ENCODE measurements at regions not wholly inside any gene's neighbourhood (a gene's known extent, or its start where the extent isn't known, plus 50 kb on each side); places are given as distances from the start of the nearest gene placed in this dataset.

GRCh38 chr19:28130066-28130511 lies 1082.9 kb downstream of the UQCRFS1 start:
- Histone ChIP-seq H3K36me3 (no peaks in the 10 kb centered on the region), H3K4me3 (no peak overlapping the region), H3K4me1 (ENCODE audit: control insufficient read depth in 1 of 2, low read depth in 2 of 2) (no peaks in the 10 kb centered on the region), H3K27me3 (replicated peaks; ENCODE audit: insufficient read depth) (no peaks in the 10 kb centered on the region), H3K9me3 (no peaks in the 10 kb centered on the region), H3K27ac (no peak overlapping the region)
- DNase-seq (ENCODE audit: low spot score) (no peak), ATAC-seq (ENCODE audit: insufficient number of reproducible peaks, low FRiP score, low read depth) (no peak)
- TF ChIP-seq CTCF (IDR thresholded peaks at IDR 0.05), result no peak

GRCh38 chr19:28128341-28128740 lies 1084.6 kb downstream of the UQCRFS1 start:
- H3K27me3 ChIP-seq (replicated peaks; ENCODE audit: insufficient read depth), result no peaks in the 10 kb centered on the region

GRCh38 chr19:28126135-28126898 lies 1086.6 kb downstream of the UQCRFS1 start:
- no peaks in the 10 kb centered on the region for H3K9me3 ChIP-seq
- DNase-seq (ENCODE audit: low spot score) (no peak), ATAC-seq (ENCODE audit: insufficient number of reproducible peaks, low FRiP score, low read depth) (no peak)
- no peak overlapping the region for H3K4me3 ChIP-seq
- no peaks in the 10 kb centered on the region for H3K4me1 ChIP-seq (ENCODE audit: control insufficient read depth in 1 of 2, low read depth in 2 of 2)
- no peaks in the 10 kb centered on the region for H3K27me3 ChIP-seq (replicated peaks; ENCODE audit: insufficient read depth)
- no peak for TF ChIP-seq CTCF (IDR thresholded peaks at IDR 0.05)
- H3K36me3 ChIP-seq, result no peaks in the 10 kb centered on the region
- H3K27ac ChIP-seq, result no peak overlapping the region

More at GRCh38 chr19:28128341-28128740, 1084.6 kb downstream of the UQCRFS1 start:
- no peaks in the 10 kb centered on the region for H3K36me3 ChIP-seq
- no peak overlapping the region for H3K27ac ChIP-seq
- no peak overlapping the region for H3K4me3 ChIP-seq
- no peaks in the 10 kb centered on the region for H3K4me1 ChIP-seq (ENCODE audit: control insufficient read depth in 1 of 2, low read depth in 2 of 2)
- ATAC-seq (ENCODE audit: insufficient number of reproducible peaks, low FRiP score, low read depth), result no peak
- no peak for TF ChIP-seq CTCF (IDR thresholded peaks at IDR 0.05)
- no peak for DNase-seq (ENCODE audit: low spot score)
- H3K9me3 ChIP-seq, result no peaks in the 10 kb centered on the region

GRCh38 chr19:28122734-28123133 lies 1090.2 kb downstream of the UQCRFS1 start:
- no peaks in the 10 kb centered on the region for H3K9me3 ChIP-seq
- H3K27me3 ChIP-seq (replicated peaks; ENCODE audit: insufficient read depth), result no peaks in the 10 kb centered on the region
- H3K27ac ChIP-seq, result no peak overlapping the region
- DNase-seq (ENCODE audit: low spot score), result no peak
- no peaks in the 10 kb centered on the region for H3K36me3 ChIP-seq
- H3K4me1 ChIP-seq (ENCODE audit: control insufficient read depth in 1 of 2, low read depth in 2 of 2), result no peaks in the 10 kb centered on the region
- H3K4me3 ChIP-seq, result no peak overlapping the region
- TF ChIP-seq CTCF (IDR thresholded peaks at IDR 0.05), result no peak
- no peak for ATAC-seq (ENCODE audit: insufficient number of reproducible peaks, low FRiP score, low read depth)

GRCh38 chr19:28118235-28118634 lies 1094.7 kb downstream of the UQCRFS1 start:
- no peak for TF ChIP-seq CTCF (IDR thresholded peaks at IDR 0.05)
- Histone ChIP-seq H3K9me3 (no peaks in the 10 kb centered on the region), H3K4me1 (ENCODE audit: control insufficient read depth in 1 of 2, low read depth in 2 of 2) (no peaks in the 10 kb centered on the region), H3K27me3 (replicated peaks; ENCODE audit: insufficient read depth) (no peaks in the 10 kb centered on the region), H3K36me3 (no peaks in the 10 kb centered on the region), H3K4me3 (no peak overlapping the region), H3K27ac (no peak overlapping the region)
- no peak for ATAC-seq (ENCODE audit: insufficient number of reproducible peaks, low FRiP score, low read depth)
- DNase-seq (ENCODE audit: low spot score), result no peak
